Epithelial cell of proximal tubule (primary cell): ENCODE measurements at regions not wholly inside any gene's neighbourhood (a gene's known extent, or its start where the extent isn't known, plus 50 kb on each side); places are given as distances from the start of the nearest gene placed in this dataset.

Experiments
- DNase-seq: peaks from one replicate; pipeline ENCODE4 v3.0.0-alpha.2; 2011; ENCODE audit warnings: low read depth
- H3K4me3 ChIP-seq: 2 replicates; pipeline ENCODE4 v1.5.1; 2011; ENCODE audit warnings: low read depth, mild to moderate bottlenecking, low read length
- CTCF ChIP-seq: conservative IDR thresholded peaks from 2 replicates; pipeline ENCODE4 v1.5.1; 2012; ENCODE audit warnings: low read depth, mild to moderate bottlenecking, low read length

GRCh38 chr10:44316922-44317215 lies 68.0 kb downstream of the CXCL12 start:
- H3K4me3 ChIP-seq: no peak overlapping the region
- no peak for TF ChIP-seq CTCF
- DNase-seq: no peak

GRCh38 chr10:44316187-44316921 lies 68.5 kb downstream of the CXCL12 start:
- H3K4me3 ChIP-seq: no peak overlapping the region
- DNase-seq: no peak
- TF ChIP-seq CTCF: no peak

- TF ChIP-seq CTCF: no peak
- no peak overlapping the region for H3K4me3 ChIP-seq
- no peak for DNase-seq
These were observed 70.0 kb downstream of the CXCL12 start for GRCh38 chr10:44314802-44315460.

- no peak for TF ChIP-seq CTCF
- no peak for DNase-seq
- no peak overlapping the region for H3K4me3 ChIP-seq
These were observed 71.1 kb downstream of the CXCL12 start for GRCh38 chr10:44313761-44314165.

GRCh38 chr10:44312401-44312800 lies 72.5 kb downstream of the CXCL12 start:
- TF ChIP-seq CTCF: no peak
- no peak overlapping the region for H3K4me3 ChIP-seq
- no peak for DNase-seq

GRCh38 chr10:44311563-44312051 lies 73.3 kb downstream of the CXCL12 start:
- no peak for TF ChIP-seq CTCF
- no peak overlapping the region for H3K4me3 ChIP-seq
- no peak for DNase-seq
